Endothelial cell of umbilical vein (primary cell): ENCODE measurements at regions not wholly inside any gene's neighbourhood (a gene's known extent, or its start where the extent isn't known, plus 50 kb on each side); places are given as distances from the start of the nearest gene placed in this dataset.

Experiments
- BruUV-seq: library from RNA; stranded (reverse); fragments of 400-500 nt; replicated peaks from 2 replicates; lab custom pipeline; 2021; lab: Mats Ljungman, UMichigan
- CTCF ChIA-PET: fragments of 300-600, 350-600 bp; sonication (Branson Sonifier 250); formaldehyde crosslinking; loops from one replicate; lab custom pipeline; 2021; ENCODE audit warnings: antibody characterized with exemption, inconsistent platforms; lab: Charles Lee
- POLR2A ChIA-PET: fragments of 300-600, 350-600 bp; sonication (Branson Sonifier 250); formaldehyde crosslinking; loops from one replicate; lab custom pipeline; 2021; ENCODE audit warnings: antibody characterized with exemption, inconsistent platforms; lab: Charles Lee
- DNase-seq: peaks from one replicate; pipeline ENCODE4 v3.0.0-alpha.2; 2011; ENCODE audit warnings: low read depth, low spot score
- FAIRE-seq: peaks from 2 replicates; lab custom pipeline; 2011; peaks lifted over from hg19 to GRCh38; lab: Jason Lieb, UNC
- H2AFZ ChIP-seq: 2 replicates; pipeline ENCODE4 v1.6.0; 2012; ENCODE audit warnings: low read depth, low read length, control low read depth, inconsistent platforms
- H3K27ac ChIP-seq: 2 replicates; pipeline ENCODE4 v1.5.1; 2011; ENCODE audit warnings: low read depth, mild to moderate bottlenecking, control low read depth, low read length, moderate library complexity; ENCODE audit not compliant: insufficient read depth
- H3K27me3 ChIP-seq, 2 experiments: 2 replicates each; pipeline versions ENCODE4 v1.6.0 to v1.6.1; 2011; ENCODE audit warnings: low read length in 2 of 2, mixed read lengths in 1 of 2; ENCODE audit not compliant: control insufficient read depth in 2 of 2, insufficient read depth in 2 of 2
- H3K36me3 ChIP-seq, 2 experiments: 2 replicates in 1 of 2; 3 replicates in 1 of 2; pipeline ENCODE4 v1.5.1; 2011; ENCODE audit warnings: low read length in 2 of 2, mild to moderate bottlenecking in 1 of 2, moderate library complexity in 1 of 2; ENCODE audit not compliant: control insufficient read depth in 2 of 2, insufficient read depth in 2 of 2; ENCODE audit errors: extremely low read depth in 1 of 2
- H3K4me1 ChIP-seq: 3 replicates; pipeline ENCODE4 v1.5.1; 2011; ENCODE audit warnings: mild to moderate bottlenecking, low read length; ENCODE audit not compliant: control insufficient read depth, insufficient read depth; ENCODE audit errors: extremely low read depth
- H3K4me2 ChIP-seq: 2 replicates; pipeline ENCODE4 v1.6.1; 2011; ENCODE audit warnings: low read length, control low read depth, mixed read lengths; ENCODE audit not compliant: insufficient read depth
- H3K4me3 ChIP-seq, 3 experiments: fragments of 200-600 bp in 1 of 3; sonication (generic), shearing (Covaris generic) in 1 of 3; replicated peaks in 1 of 3; 2 replicates each; pipeline ENCODE4 v1.5.1; 2011 to 2016; ENCODE audit warnings: control low read depth in 3 of 3, low read length in 3 of 3, mild to moderate bottlenecking in 2 of 3, inconsistent platforms in 1 of 3, low read depth in 1 of 3, moderate library complexity in 1 of 3; ENCODE audit not compliant: insufficient read depth in 1 of 3
- H3K79me2 ChIP-seq: 2 replicates; pipeline ENCODE4 v1.6.0; 2012; ENCODE audit warnings: low read length, inconsistent platforms; ENCODE audit not compliant: control insufficient read depth, insufficient read depth
- H3K9ac ChIP-seq: replicated peaks from 2 replicates; pipeline ENCODE3; 2011; ENCODE audit warnings: low read length, control low read depth; ENCODE audit not compliant: insufficient read depth; ENCODE audit errors: extremely low read depth
- H3K9me1 ChIP-seq: replicated peaks from 3 replicates; pipeline ENCODE4 v1.6.0; 2011; ENCODE audit warnings: mild to moderate bottlenecking, low read length; ENCODE audit not compliant: control insufficient read depth, insufficient read depth; ENCODE audit errors: extremely low read depth
- H3K9me3 ChIP-seq: replicated peaks from 2 replicates; pipeline ENCODE4 v1.5.1; 2012; ENCODE audit warnings: low read length, inconsistent platforms; ENCODE audit not compliant: control insufficient read depth, insufficient read depth
- H4K20me1 ChIP-seq: replicated peaks from 2 replicates; pipeline ENCODE3; 2011; ENCODE audit warnings: mild to moderate bottlenecking, low read length; ENCODE audit not compliant: control insufficient read depth, insufficient read depth; ENCODE audit errors: extremely low read depth
- EZH2 ChIP-seq: IDR thresholded peaks from 2 replicates; pipeline ENCODE4 v1.6.1; 2012; ENCODE audit warnings: borderline replicate concordance, low read depth, mild to moderate bottlenecking, moderate library complexity, low read length, inconsistent platforms; ENCODE audit not compliant: severe bottlenecking
- FOS ChIP-seq: IDR thresholded peaks from 2 replicates; pipeline ENCODE4 v1.6.1; 2011; ENCODE audit warnings: mild to moderate bottlenecking, low read length, moderate library complexity, borderline replicate concordance; ENCODE audit not compliant: insufficient read depth
- JUN ChIP-seq: IDR thresholded peaks from 2 replicates; pipeline ENCODE4 v1.6.1; 2011; ENCODE audit warnings: borderline replicate concordance, low read depth; ENCODE audit not compliant: insufficient read length, insufficient read depth
- MYC ChIP-seq: IDR thresholded peaks from one replicate; pipeline ENCODE4 v1.6.1; 2011; ENCODE audit warnings: mild to moderate bottlenecking, low read depth, low read length
- POLR2A ChIP-seq: IDR thresholded peaks from 2 replicates; pipeline ENCODE4 v1.6.1; 2012; ENCODE audit warnings: low read depth, mild to moderate bottlenecking, control low read depth, low read length
- POLR2AphosphoS5 ChIP-seq: IDR thresholded peaks from 2 replicates; pipeline ENCODE4 v1.6.1; 2012; ENCODE audit warnings: low read depth, mild to moderate bottlenecking, control low read depth, low read length, moderate library complexity; ENCODE audit not compliant: insufficient read depth
- dilution Hi-C: fragments of 300-500 bp; cut with MboI; formaldehyde crosslinking; loops from one replicate; pipeline ENCODE4 v1.15.0; 2019; ENCODE audit warnings: low sequenced_read_pairs; ENCODE audit not compliant: extremely low pct_ligation_motif_present
- intact Hi-C: fragments of 100-400 bp; cut with micrococcal nuclease; formaldehyde crosslinking; loops from one replicate; pipeline ENCODE4 v1.10.0; 2022

DNA sequence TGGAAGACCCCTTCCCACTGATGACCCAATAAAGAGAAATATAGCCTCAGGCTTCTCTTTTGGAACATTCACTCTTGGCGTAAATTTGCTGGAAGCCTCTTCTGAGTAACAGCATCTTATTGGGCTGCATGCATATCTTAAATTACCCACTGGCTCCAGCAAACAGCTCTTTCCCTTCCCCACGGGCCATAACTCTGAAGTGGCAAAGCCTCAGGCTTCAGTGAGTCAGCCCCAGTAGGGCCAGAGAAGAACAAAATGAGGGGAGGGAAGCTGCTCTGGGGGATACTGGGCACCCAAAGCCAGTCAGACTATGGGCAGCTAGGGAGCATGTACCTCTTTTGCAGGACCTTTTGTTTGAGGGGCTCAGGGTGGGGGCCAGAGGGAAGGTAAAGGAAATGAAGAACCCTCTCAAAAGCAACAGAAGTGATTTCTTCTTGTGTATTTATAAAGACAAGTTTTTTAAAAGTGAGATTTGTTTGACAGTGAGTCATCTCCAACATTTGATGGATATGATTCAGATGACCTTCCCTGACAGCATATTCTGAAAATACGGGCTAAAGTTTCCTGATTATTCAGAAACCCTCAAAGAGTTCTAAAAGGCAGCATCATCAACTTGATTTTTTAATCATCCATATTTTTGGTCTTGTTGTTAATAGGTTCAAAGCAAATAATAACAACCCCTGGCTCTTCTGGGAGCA is 203.4 kb downstream of the KIF18A start:
- FAIRE-seq (peak; percentile 43), DNase-seq (peak; percentile 31)
- Histone ChIP-seq H3K4me3 (no peak overlapping the region), H3K27me3 (no peaks in the 10 kb centered on the region), H3K9ac (no peak overlapping the region), H3K79me2 (no peaks in the 10 kb centered on the region), H2AFZ (peak overlapping the region; percentile 17), H4K20me1 (no peaks in the 10 kb centered on the region), H3K4me1 (peaks cover 10% of the 10 kb centered on the region), H3K27ac (no peak overlapping the region), H3K36me3 (no peaks in the 10 kb centered on the region), H3K9me3 (no peaks in the 10 kb centered on the region), H3K4me2 (peak overlapping the region; percentile 35), H3K9me1 (no peaks in the 10 kb centered on the region)
- BruUV-seq = no TSS peak
- ChIA-PET POLR2A (no interaction called here), CTCF (interaction anchor here (1.1 kb wide), 1 partner anchor 8 kb away, joined by 3 read pairs; no protein-coding TSS in a partner anchor)
- TF ChIP-seq MYC (no peak), FOS (peak; percentile 85), JUN (peak; percentile 19), POLR2A (no peak)
- dilution Hi-C loops = no loop called here
- intact Hi-C loops = no loop called here

DNA sequence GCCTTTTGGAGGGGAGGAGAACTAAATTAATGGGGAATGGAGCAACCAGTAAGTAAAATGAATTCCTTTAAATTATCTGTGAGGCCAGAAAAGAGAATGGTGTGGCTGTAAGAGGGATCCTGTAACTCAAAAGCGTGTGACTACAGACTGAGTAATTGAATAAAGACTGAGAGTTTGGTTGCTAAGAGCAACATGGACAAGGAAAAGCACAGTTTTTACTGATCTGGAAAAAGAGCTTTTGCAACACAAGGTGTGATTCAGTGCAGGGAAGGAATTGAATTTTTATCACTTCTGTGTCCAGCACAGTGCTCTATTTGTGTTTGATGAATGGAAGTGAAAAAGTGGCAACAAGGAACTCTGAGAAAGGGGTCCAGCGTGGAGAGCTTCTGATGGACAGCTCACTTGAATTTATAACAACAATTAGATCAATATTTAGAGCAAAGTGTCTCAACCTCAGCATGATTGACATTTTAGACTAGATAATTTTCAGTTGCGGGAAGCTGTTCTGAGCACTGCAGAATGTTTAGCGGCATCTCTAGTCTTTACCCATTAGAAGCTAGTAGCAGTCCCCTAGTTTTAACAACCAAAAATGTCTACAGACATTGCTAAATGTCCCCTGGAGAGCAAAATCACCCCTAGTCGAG is 202.8 kb upstream of the BDNF start:
- no peak for DNase-seq
- CTCF ChIA-PET = no interaction called here
- Histone ChIP-seq H3K36me3 (no peaks in the 10 kb centered on the region), H3K27me3 (peaks cover 0 to 1% of the 10 kb centered on the region in 2 experiments), H4K20me1 (no peaks in the 10 kb centered on the region), H3K27ac (no peak overlapping the region), H3K4me1 (peaks cover 10% of the 10 kb centered on the region), H3K9me3 (no peaks in the 10 kb centered on the region), H3K4me2 (no peak overlapping the region), H3K9ac (no peak overlapping the region), H3K9me1 (no peaks in the 10 kb centered on the region), H3K4me3 (no peak overlapping the region), H3K79me2 (no peaks in the 10 kb centered on the region), H2AFZ (no peak overlapping the region)
- no TSS peak for BruUV-seq
- dilution Hi-C loops = no loop called here
- POLR2A ChIA-PET = no interaction called here
- TF ChIP-seq MYC = no peak
- TF ChIP-seq EZH2 = no peak
- TF ChIP-seq POLR2AphosphoS5 = no peak
- FAIRE-seq = no peak
- intact Hi-C loops = no loop called here
